Gastrocnemius medialis (tissue), 4 donors: ENCODE measurements at regions not wholly inside any gene's neighbourhood (a gene's known extent, or its start where the extent isn't known, plus 50 kb on each side); places are given as distances from the start of the nearest gene placed in this dataset.

ENCODE experiments used
- POLR2A ChIP-seq, 2 donors: fragments of 450-650 bp; IDR thresholded peaks; one replicate each; pipeline ENCODE4 v1.6.1; 2017; ENCODE audit warnings: antibody characterized with exemption in 2 of 2, mild to moderate bottlenecking in 2 of 2, moderate library complexity in 2 of 2
- TF ChIP-seq, protein P1 (sequence below), 5 experiments: fragments of 450-650 bp in 3 of 5; fragments of 200-600 bp in 2 of 5; sonication (generic) in 2 of 5; IDR thresholded peaks in 4 of 5; conservative IDR thresholded peaks in 1 of 5; 1 replicate in 4 of 5; 2 replicates in 1 of 5; pipeline ENCODE4 v1.5.1; 2016 to 2019; ENCODE audit warnings: antibody characterized with exemption in 5 of 5, mild to moderate bottlenecking in 3 of 5, moderate library complexity in 3 of 5

DNA sequence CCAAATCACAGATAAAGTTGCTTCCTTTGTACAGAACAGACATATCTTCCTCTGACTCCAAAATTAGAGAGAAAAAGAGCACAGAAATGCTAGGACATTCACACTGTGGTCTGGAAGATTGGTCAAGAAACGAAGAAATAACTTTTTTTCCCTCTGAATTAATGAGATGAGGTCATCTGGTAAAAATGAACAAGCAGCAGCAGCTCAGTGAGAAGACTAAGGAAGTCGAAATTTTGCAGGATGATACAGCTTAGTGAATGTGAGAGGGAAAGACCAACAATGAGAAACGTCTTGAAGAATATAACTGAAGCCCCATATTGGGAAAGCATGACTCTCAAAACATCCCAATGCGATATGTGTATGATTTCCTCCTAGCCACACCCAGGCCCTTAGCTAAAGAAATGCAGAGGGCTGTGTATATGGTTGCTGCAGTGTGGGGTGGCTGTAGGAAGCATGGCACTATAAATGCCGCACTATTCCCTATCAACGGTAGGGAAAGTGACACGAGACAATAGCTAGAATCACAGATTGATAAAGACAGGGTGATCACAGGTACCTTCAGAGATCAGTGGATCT, 208.6 kb downstream of the VEGFC start:
- TF ChIP-seq, protein P1, sequence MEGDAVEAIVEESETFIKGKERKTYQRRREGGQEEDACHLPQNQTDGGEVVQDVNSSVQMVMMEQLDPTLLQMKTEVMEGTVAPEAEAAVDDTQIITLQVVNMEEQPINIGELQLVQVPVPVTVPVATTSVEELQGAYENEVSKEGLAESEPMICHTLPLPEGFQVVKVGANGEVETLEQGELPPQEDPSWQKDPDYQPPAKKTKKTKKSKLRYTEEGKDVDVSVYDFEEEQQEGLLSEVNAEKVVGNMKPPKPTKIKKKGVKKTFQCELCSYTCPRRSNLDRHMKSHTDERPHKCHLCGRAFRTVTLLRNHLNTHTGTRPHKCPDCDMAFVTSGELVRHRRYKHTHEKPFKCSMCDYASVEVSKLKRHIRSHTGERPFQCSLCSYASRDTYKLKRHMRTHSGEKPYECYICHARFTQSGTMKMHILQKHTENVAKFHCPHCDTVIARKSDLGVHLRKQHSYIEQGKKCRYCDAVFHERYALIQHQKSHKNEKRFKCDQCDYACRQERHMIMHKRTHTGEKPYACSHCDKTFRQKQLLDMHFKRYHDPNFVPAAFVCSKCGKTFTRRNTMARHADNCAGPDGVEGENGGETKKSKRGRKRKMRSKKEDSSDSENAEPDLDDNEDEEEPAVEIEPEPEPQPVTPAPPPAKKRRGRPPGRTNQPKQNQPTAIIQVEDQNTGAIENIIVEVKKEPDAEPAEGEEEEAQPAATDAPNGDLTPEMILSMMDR (IDR thresholded peaks at IDR 0.05 in 4 of 5, conservative IDR thresholded peaks at IDR 0.05 in 1 of 5) = no peak
- TF ChIP-seq POLR2A (IDR thresholded peaks at IDR 0.05) = no peak
